K562 (cell line): ENCODE measurements at regions not wholly inside any gene's neighbourhood (a gene's known extent, or its start where the extent isn't known, plus 50 kb on each side); places are given as distances from the start of the nearest gene placed in this dataset.

ENCODE experiments used
- ATAC-seq: fragments of 200-7000 bp; cut with Tn5 transposase; 3 replicates; pipeline ENCODE4 v1.9.1; 2020; ENCODE audit warnings: moderate library complexity
- BruUV-seq: library from RNA; stranded (reverse); fragments of 400-500 nt; replicated peaks from 2 replicates; lab custom pipeline; 2021; lab: Mats Ljungman, UMichigan
- CTCF ChIA-PET: fragments of 300-600 bp; formaldehyde crosslinking; extraction: SDS; loops from one replicate; lab custom pipeline; 2021; ENCODE audit warnings: low intra/inter-chr PET ratio; lab: Yijun Ruan, JAX
- POLR2A ChIA-PET: fragments of 300-600, 350-650 bp; sonication (Branson Sonifier 250); formaldehyde crosslinking; extraction: SDS; loops from one replicate; lab custom pipeline; 2021; ENCODE audit warnings: antibody characterized with exemption, inconsistent platforms; lab: Yijun Ruan, JAX
- DNase-seq, 4 experiments: peaks; one replicate each; pipeline versions ENCODE4 v3.0.0 to v3.0.0-alpha.2; 2011 to 2018; ENCODE audit warnings: low spot score in 3 of 4, mixed read lengths in 3 of 4; ENCODE audit errors: extremely low read depth in 1 of 4
- FAIRE-seq: peaks from 2 replicates; lab custom pipeline; 2011; peaks lifted over from hg19 to GRCh38; lab: Jason Lieb, UNC
- H2AFZ ChIP-seq: 2 replicates; pipeline ENCODE4 v1.6.0; 2011; ENCODE audit warnings: low read depth, low read length, control low read depth, inconsistent platforms
- H3K27ac ChIP-seq: fragments of 200-600 bp; 3 replicates; pipeline ENCODE4 v1.8.0; 2011; ENCODE audit warnings: low read depth, mild to moderate bottlenecking, control low read depth, inconsistent platforms, low read length, moderate library complexity, mixed read lengths; ENCODE audit errors: extremely low read depth
- H3K27me3 ChIP-seq, 2 experiments: fragments of 300-600 bp in 1 of 2; 2 replicates in 1 of 2; 3 replicates in 1 of 2; pipeline versions ENCODE4 v1.6.0 to v1.8.0; 2011; ENCODE audit warnings: inconsistent platforms in 2 of 2, low read length in 2 of 2, mild to moderate bottlenecking in 1 of 2, mixed read lengths in 1 of 2, moderate library complexity in 1 of 2; ENCODE audit not compliant: control insufficient read depth in 2 of 2, insufficient read depth in 2 of 2
- H3K36me3 ChIP-seq: fragments of 300-600 bp; 3 replicates; pipeline ENCODE4 v1.8.0; 2011; ENCODE audit warnings: mild to moderate bottlenecking, low read length, inconsistent platforms; ENCODE audit not compliant: control insufficient read depth, insufficient read depth
- H3K4me1 ChIP-seq, 2 experiments: fragments of 200-600 bp in 1 of 2; replicated peaks in 1 of 2; 2 replicates in 1 of 2; 3 replicates in 1 of 2; pipeline versions ENCODE4 v1.5.1 to v1.8.0; 2011; ENCODE audit warnings: inconsistent platforms in 2 of 2, low read length in 2 of 2, mild to moderate bottlenecking in 1 of 2, mixed read lengths in 1 of 2, moderate library complexity in 1 of 2; ENCODE audit not compliant: control insufficient read depth in 2 of 2, insufficient read depth in 2 of 2
- H3K4me2 ChIP-seq: 2 replicates; pipeline ENCODE4 v1.6.1; 2011; ENCODE audit warnings: low read length, control low read depth, inconsistent platforms, mixed read lengths; ENCODE audit not compliant: insufficient read depth
- H3K4me3 ChIP-seq: fragments of 200-600 bp; sonication (generic), shearing (Covaris generic); 2 replicates; pipeline ENCODE4 v1.5.1; 2016; ENCODE audit warnings: control low read depth, inconsistent platforms
- H3K79me2 ChIP-seq: fragments of 200-600 bp; 3 replicates; pipeline ENCODE4 v1.8.0; 2011; ENCODE audit warnings: low read length, inconsistent platforms; ENCODE audit not compliant: control insufficient read depth, insufficient read depth
- H3K9ac ChIP-seq, 2 experiments: 2 replicates each; pipeline versions ENCODE4 v1.6.0 to v1.6.1; 2011; ENCODE audit warnings: low read depth in 2 of 2, low read length in 2 of 2, control low read depth in 1 of 2, inconsistent platforms in 1 of 2, mild to moderate bottlenecking in 1 of 2, mixed read lengths in 1 of 2; ENCODE audit not compliant: insufficient read depth in 1 of 2
- H3K9me1 ChIP-seq: one replicate; pipeline ENCODE4 v1.6.0; 2011; ENCODE audit warnings: inconsistent platforms, mild to moderate bottlenecking, low read length, moderate library complexity; ENCODE audit not compliant: control insufficient read depth, insufficient read depth
- H3K9me3 ChIP-seq: replicated peaks from 2 replicates; pipeline ENCODE4 v1.5.1; 2011; ENCODE audit warnings: low read depth, low read length, inconsistent platforms; ENCODE audit not compliant: control insufficient read depth, insufficient read depth
- H4K20me1 ChIP-seq: replicated peaks from 2 replicates; pipeline ENCODE4 v1.6.1; 2011; ENCODE audit warnings: low read length, inconsistent platforms, mixed read lengths; ENCODE audit not compliant: control insufficient read depth, insufficient read depth
- CAMTA2 ChIP-seq: fragments of 250-450 bp; sonication (Bioruptor Pico); conservative IDR thresholded peaks from 2 replicates; pipeline ENCODE4 v1.5.1; 2022
- CBX5 ChIP-seq: IDR thresholded peaks from 2 replicates; pipeline ENCODE4 v1.6.1; 2014; ENCODE audit warnings: low read depth, borderline replicate concordance
- CREBBP ChIP-seq: IDR thresholded peaks from one replicate; pipeline ENCODE4 v1.6.1; 2012; ENCODE audit warnings: low read depth, mild to moderate bottlenecking, control low read depth, inconsistent platforms, low read length
- FOXM1 ChIP-seq, 2 experiments: fragments of 450-650 bp in 1 of 2; sonication (generic) in 1 of 2; formaldehyde crosslinking in 1 of 2; IDR thresholded peaks; 2 replicates each; pipeline versions ENCODE4 v1.6.1 to v1.9.0; 2017 to 2022; ENCODE audit warnings: low read depth in 2 of 2, mild to moderate bottlenecking in 2 of 2, missing genetic modification reagents in 1 of 2, moderate library complexity in 1 of 2
- GTF3C2 ChIP-seq: IDR thresholded peaks from 3 replicates; pipeline ENCODE4 v1.6.1; 2011; ENCODE audit warnings: borderline replicate concordance, mild to moderate bottlenecking, moderate library complexity; ENCODE audit not compliant: insufficient read length; ENCODE audit errors: extremely low read depth
- HES1 ChIP-seq: fragments of 450-650 bp; IDR thresholded peaks from 2 replicates; pipeline ENCODE4 v1.6.1; 2016; ENCODE audit warnings: low read depth, mild to moderate bottlenecking, moderate library complexity
- KDM1A ChIP-seq, 2 experiments: fragments of 450-650 bp; IDR thresholded peaks; 2 replicates each; pipeline ENCODE4 v1.6.1; 2016; ENCODE audit warnings: mild to moderate bottlenecking in 2 of 2
- NFRKB ChIP-seq: fragments of 450-650 bp; IDR thresholded peaks from 2 replicates; pipeline ENCODE4 v1.6.1; 2016; ENCODE audit warnings: low read depth
- RBM15 ChIP-seq: fragments of 200-400 bp; formaldehyde crosslinking; IDR thresholded peaks from 2 replicates; pipeline ENCODE4 v1.6.1; 2018; ENCODE audit warnings: mild to moderate bottlenecking, low read length, moderate library complexity; ENCODE audit not compliant: insufficient read depth
- SAFB ChIP-seq: fragments of 200-400 bp; formaldehyde crosslinking; IDR thresholded peaks from 2 replicates; pipeline ENCODE4 v1.6.1; 2017; ENCODE audit warnings: low read depth, low read length, borderline replicate concordance
- SMAD4 ChIP-seq: fragments of 250-450 bp; sonication (Bioruptor Pico); conservative IDR thresholded peaks from 2 replicates; pipeline ENCODE4 v1.8.0; 2021; ENCODE audit warnings: inconsistent platforms, mild to moderate bottlenecking, moderate library complexity
- TEAD2 ChIP-seq: fragments of 450-650 bp; IDR thresholded peaks from 2 replicates; pipeline ENCODE4 v1.6.1; 2016; ENCODE audit warnings: missing genetic modification characterization, control low read depth, missing compliant biosample characterization
- ZBTB5 ChIP-seq: fragments of 450-650 bp; IDR thresholded peaks from 2 replicates; pipeline ENCODE4 v1.6.1; 2017; ENCODE audit warnings: antibody characterized with exemption
- ZBTB9 ChIP-seq: fragments of 450-650 bp; formaldehyde crosslinking; IDR thresholded peaks from 2 replicates; pipeline ENCODE4 v1.4.0; 2020; ENCODE audit warnings: mild to moderate bottlenecking, moderate library complexity
- ZNF197 ChIP-seq: fragments of 200-800 bp; sonication (Bioruptor generic); IDR thresholded peaks from 2 replicates; pipeline ENCODE4 v1.6.1; 2016; ENCODE audit warnings: low read depth, missing genetic modification characterization, missing compliant biosample characterization
- ZNF212 ChIP-seq: fragments of 450-650 bp; formaldehyde crosslinking; IDR thresholded peaks from 2 replicates; pipeline ENCODE4 v1.4.0; 2020; ENCODE audit warnings: mild to moderate bottlenecking
- WGBS: fragments of 100-300 bp; shearing (Covaris generic); methylation state at CpG from one replicate; pipeline ENCODE4 v1.1.6; 2016; ENCODE audit warnings: low coverage, mixed read lengths; ENCODE audit not compliant: insufficient coverage; ENCODE audit errors: missing lambda C conversion rate; 5-methylcytosine and 5-hydroxymethylcytosine counted together
- in situ Hi-C: fragments of 300-500 bp; cut with MboI; formaldehyde crosslinking; loops from 4 replicates; pipeline ENCODE4 v1.15.0; 2018; ENCODE audit warnings: inconsistent platforms, mixed read lengths
- intact Hi-C: fragments of 100-400 bp; cut with micrococcal nuclease; formaldehyde crosslinking; loops from 2 replicates; pipeline ENCODE4 v1.14.2; 2022

GRCh38 chr2:5454051-5454390 is 238.2 kb upstream of the SOX11 start (continued):
- TF ChIP-seq GTF3C2 (no peak), KDM1A (IDR thresholded peaks at IDR 0.05) (no peak), ZNF197 (CRISPR knock-in tag) (no peak), ZBTB9 (CRISPR knock-in tag) (no peak)

- no TSS peak for BruUV-seq
- H3K4me1 ChIP-seq = no peaks in the 10 kb centered on the region
- WGBS = 0% methylated on average over 6 of the region's 6 CpGs
- no peak overlapping the region for H3K9ac ChIP-seq
- no peaks in the 10 kb centered on the region for H3K36me3 ChIP-seq
- FAIRE-seq (no peak), DNase-seq (no peak), ATAC-seq (no peak)
- ChIA-PET CTCF (no interaction called here), POLR2A (no interaction called here)
- intact Hi-C loops = no loop called here
- no peaks in the 10 kb centered on the region for H3K79me2 ChIP-seq
- H3K9me3 ChIP-seq = no peaks in the 10 kb centered on the region
- H3K4me2 ChIP-seq = no peak overlapping the region
- no peak overlapping the region for H3K4me3 ChIP-seq
- no peaks in the 10 kb centered on the region for H4K20me1 ChIP-seq
- H3K27ac ChIP-seq = no peak overlapping the region
- in situ Hi-C loops = no loop called here
- no peaks in the 10 kb centered on the region for H3K9me1 ChIP-seq
- H2AFZ ChIP-seq = no peak overlapping the region
- no peaks in the 10 kb centered on the region for H3K27me3 ChIP-seq
- no peak for TF ChIP-seq TEAD2 (tag)
- no peak for TF ChIP-seq ZBTB5
- no peak for TF ChIP-seq CBX5
- TF ChIP-seq FOXM1 (IDR thresholded peaks at IDR 0.05; ENCODE audit: low read depth) = no peak
- no peak for TF ChIP-seq FOXM1 (CRISPR knock-in tag; IDR thresholded peaks at IDR 0.05; ENCODE audit: low read depth)
- no peak for TF ChIP-seq SAFB
- no peak for TF ChIP-seq SMAD4 (CRISPR knock-in tag)
- no peak for TF ChIP-seq ZNF212 (CRISPR knock-in tag)
- no peak for TF ChIP-seq CREBBP
- no peak for TF ChIP-seq RBM15
- TF ChIP-seq HES1 = no peak
- TF ChIP-seq NFRKB = no peak
- no peak for TF ChIP-seq CAMTA2 (CRISPR knock-in tag)
These were observed 233.1 kb upstream of the SOX11 start for GRCh38 chr2:5459041-5459440.
